H9 (cell line): ENCODE measurements at regions not wholly inside any gene's neighbourhood (a gene's known extent, or its start where the extent isn't known, plus 50 kb on each side); places are given as distances from the start of the nearest gene placed in this dataset.

ENCODE experiments used
- DNase-seq: peaks from one replicate; pipeline ENCODE4 v3.0.0-alpha.2; 2017
- H2AFZ ChIP-seq: one replicate; pipeline ENCODE4 v1.6.1; 2013; ENCODE audit warnings: mild to moderate bottlenecking, low read length, control low read depth, moderate library complexity
- H2AK5ac ChIP-seq: 2 replicates; pipeline ENCODE4 v1.6.1; 2013; ENCODE audit warnings: low read length, control low read depth, mixed read lengths; ENCODE audit not compliant: insufficient read length
- H2BK120ac ChIP-seq: one replicate; pipeline ENCODE4 v1.6.1; 2013; ENCODE audit warnings: low read depth, mild to moderate bottlenecking, low read length, control low read depth, inconsistent platforms; ENCODE audit not compliant: poor library complexity, severe bottlenecking
- H2BK12ac ChIP-seq: 2 replicates; pipeline ENCODE4 v1.6.1; 2013; ENCODE audit warnings: low read length, control low read depth, mixed read lengths, low read depth; ENCODE audit not compliant: insufficient read length
- H2BK15ac ChIP-seq: 2 replicates; pipeline ENCODE4 v1.6.1; 2013; ENCODE audit warnings: low read depth, low read length, control low read depth
- H2BK20ac ChIP-seq: one replicate; pipeline ENCODE4 v1.6.1; 2013; ENCODE audit warnings: low read depth, mild to moderate bottlenecking, low read length, control low read depth, inconsistent platforms; ENCODE audit not compliant: poor library complexity, severe bottlenecking
- H2BK5ac ChIP-seq: 2 replicates; pipeline ENCODE4 v1.6.1; 2013; ENCODE audit warnings: low read length, control low read depth, mixed read lengths; ENCODE audit not compliant: insufficient read length
- H3K14ac ChIP-seq: 2 replicates; pipeline ENCODE4 v1.6.1; 2013; ENCODE audit warnings: low read length, control low read depth; ENCODE audit not compliant: insufficient read depth
- H3K18ac ChIP-seq: 2 replicates; pipeline ENCODE4 v1.6.1; 2013; ENCODE audit warnings: low read depth, mild to moderate bottlenecking, mixed read lengths, low read length, control low read depth; ENCODE audit not compliant: insufficient read length
- H3K23ac ChIP-seq: 2 replicates; pipeline ENCODE4 v1.6.1; 2013; ENCODE audit warnings: low read length, control low read depth, mixed read lengths, low read depth; ENCODE audit not compliant: insufficient read length
- H3K23me2 ChIP-seq: 2 replicates; pipeline ENCODE4 v1.6.1; 2013; ENCODE audit warnings: low read depth, mild to moderate bottlenecking, mixed read lengths, low read length, control low read depth; ENCODE audit not compliant: insufficient read length, poor library complexity, severe bottlenecking
- H3K27ac ChIP-seq: 2 replicates; pipeline ENCODE4 v1.5.1; 2013; ENCODE audit warnings: low read length, control low read depth, mixed read lengths, low read depth; ENCODE audit not compliant: insufficient read length
- H3K27me3 ChIP-seq: 2 replicates; pipeline ENCODE4 v1.6.1; 2013; ENCODE audit warnings: low read length, control low read depth, inconsistent platforms; ENCODE audit not compliant: insufficient read depth
- H3K4ac ChIP-seq: 2 replicates; pipeline ENCODE4 v1.6.1; 2013; ENCODE audit warnings: low read depth, mild to moderate bottlenecking, control low read depth, inconsistent platforms, low read length, moderate library complexity
- H3K4me1 ChIP-seq: 2 replicates; pipeline ENCODE4 v1.6.1; 2013; ENCODE audit warnings: low read length, control low read depth, inconsistent platforms; ENCODE audit not compliant: insufficient read depth
- H3K4me2 ChIP-seq: 2 replicates; pipeline ENCODE4 v1.6.1; 2013; ENCODE audit warnings: low read length, control low read depth, mixed read lengths; ENCODE audit not compliant: insufficient read length, insufficient read depth
- H3K56ac ChIP-seq: 2 replicates; pipeline ENCODE4 v1.6.1; 2013; ENCODE audit warnings: low read depth, mild to moderate bottlenecking, mixed read lengths, low read length, control low read depth; ENCODE audit not compliant: insufficient read length
- H3K79me1 ChIP-seq: 2 replicates; pipeline ENCODE4 v1.6.1; 2013; ENCODE audit warnings: low read depth, mild to moderate bottlenecking, moderate library complexity, low read length, control low read depth, inconsistent platforms; ENCODE audit not compliant: insufficient read depth, poor library complexity, severe bottlenecking
- H3K79me2 ChIP-seq: 2 replicates; pipeline ENCODE4 v1.6.1; 2013; ENCODE audit warnings: low read length, control low read depth, inconsistent platforms; ENCODE audit not compliant: insufficient read depth
- H3K9ac ChIP-seq: 2 replicates; pipeline ENCODE4 v1.6.1; 2013; ENCODE audit warnings: low read length, control low read depth, mixed read lengths; ENCODE audit not compliant: insufficient read length; ENCODE audit errors: extremely low read depth
- H3K9me3 ChIP-seq: one replicate; pipeline ENCODE4 v1.6.1; 2013; ENCODE audit warnings: low read depth, low read length, inconsistent platforms; ENCODE audit not compliant: control insufficient read depth
- H3T11ph ChIP-seq: one replicate; pipeline ENCODE4 v1.6.1; 2013; ENCODE audit warnings: mild to moderate bottlenecking, low read length, control low read depth, inconsistent platforms
- H4K20me1 ChIP-seq: one replicate; pipeline ENCODE4 v1.6.1; 2013; ENCODE audit not compliant: control insufficient read depth, insufficient read length, insufficient read depth
- H4K5ac ChIP-seq: 2 replicates; pipeline ENCODE4 v1.6.1; 2013; ENCODE audit warnings: low read depth, mild to moderate bottlenecking, mixed read lengths, low read length, control low read depth; ENCODE audit not compliant: insufficient read length
- H4K8ac ChIP-seq: replicated peaks from 2 replicates; pipeline ENCODE4 v1.6.1; 2013; ENCODE audit warnings: low read length, control low read depth, mixed read lengths, low read depth; ENCODE audit not compliant: insufficient read length
- H4K91ac ChIP-seq: 2 replicates; pipeline ENCODE4 v1.6.1; 2013; ENCODE audit warnings: low read depth, mild to moderate bottlenecking, moderate library complexity, mixed read lengths, low read length, control low read depth; ENCODE audit not compliant: insufficient read length
- H3K27ac Mint-ChIP-seq, 3 experiments: 2 replicates in 2 of 3; 3 replicates in 1 of 3; pipeline ENCODE4 v1.8.0; 2020 to 2021; ENCODE audit warnings: mixed read lengths in 3 of 3, mild to moderate bottlenecking in 1 of 3, moderate library complexity in 1 of 3
- H3K27me3 Mint-ChIP-seq: 2 replicates; pipeline ENCODE4 v1.8.0; 2021; ENCODE audit warnings: low read depth, mild to moderate bottlenecking, moderate library complexity, mixed read lengths
- H3K36me3 Mint-ChIP-seq, 3 experiments: 2 replicates in 2 of 3; 3 replicates in 1 of 3; pipeline ENCODE4 v1.8.0; 2020 to 2021; ENCODE audit warnings: low read depth in 3 of 3, mixed read lengths in 3 of 3; ENCODE audit not compliant: insufficient read depth in 1 of 3
- H3K4me1 Mint-ChIP-seq, 2 experiments: 2 replicates each; pipeline ENCODE4 v1.8.0; 2020; ENCODE audit warnings: mixed read lengths in 2 of 2
- H3K4me3 Mint-ChIP-seq, 2 experiments: 2 replicates in 1 of 2; 3 replicates in 1 of 2; pipeline ENCODE4 v1.8.0; 2020 to 2021; ENCODE audit warnings: mild to moderate bottlenecking in 2 of 2, mixed read lengths in 2 of 2, moderate library complexity in 1 of 2
- H3K9me3 Mint-ChIP-seq, 2 experiments: 2 replicates in 1 of 2; 3 replicates in 1 of 2; pipeline ENCODE4 v1.8.0; 2020; ENCODE audit warnings: mild to moderate bottlenecking in 2 of 2, mixed read lengths in 2 of 2, moderate library complexity in 1 of 2
- WGBS: extraction: QIAGEN DNeasy Blood & Tissue Kit; methylation state at CpG from one replicate; pipeline ENCODE4 v1.1.7; 2013; ENCODE audit warnings: missing lambda C conversion rate, low lambda C conversion rate, mixed read lengths; ENCODE audit not compliant: insufficient read length; ENCODE audit errors: extremely low coverage; 5-methylcytosine and 5-hydroxymethylcytosine counted together
- TF ChIP-seq, protein P1 (sequence below): fragments of 200-600 bp; sonication (generic); conservative IDR thresholded peaks from 3 replicates; pipeline ENCODE4 v1.8.0; 2021; ENCODE audit warnings: antibody characterized with exemption, mild to moderate bottlenecking

DNA sequence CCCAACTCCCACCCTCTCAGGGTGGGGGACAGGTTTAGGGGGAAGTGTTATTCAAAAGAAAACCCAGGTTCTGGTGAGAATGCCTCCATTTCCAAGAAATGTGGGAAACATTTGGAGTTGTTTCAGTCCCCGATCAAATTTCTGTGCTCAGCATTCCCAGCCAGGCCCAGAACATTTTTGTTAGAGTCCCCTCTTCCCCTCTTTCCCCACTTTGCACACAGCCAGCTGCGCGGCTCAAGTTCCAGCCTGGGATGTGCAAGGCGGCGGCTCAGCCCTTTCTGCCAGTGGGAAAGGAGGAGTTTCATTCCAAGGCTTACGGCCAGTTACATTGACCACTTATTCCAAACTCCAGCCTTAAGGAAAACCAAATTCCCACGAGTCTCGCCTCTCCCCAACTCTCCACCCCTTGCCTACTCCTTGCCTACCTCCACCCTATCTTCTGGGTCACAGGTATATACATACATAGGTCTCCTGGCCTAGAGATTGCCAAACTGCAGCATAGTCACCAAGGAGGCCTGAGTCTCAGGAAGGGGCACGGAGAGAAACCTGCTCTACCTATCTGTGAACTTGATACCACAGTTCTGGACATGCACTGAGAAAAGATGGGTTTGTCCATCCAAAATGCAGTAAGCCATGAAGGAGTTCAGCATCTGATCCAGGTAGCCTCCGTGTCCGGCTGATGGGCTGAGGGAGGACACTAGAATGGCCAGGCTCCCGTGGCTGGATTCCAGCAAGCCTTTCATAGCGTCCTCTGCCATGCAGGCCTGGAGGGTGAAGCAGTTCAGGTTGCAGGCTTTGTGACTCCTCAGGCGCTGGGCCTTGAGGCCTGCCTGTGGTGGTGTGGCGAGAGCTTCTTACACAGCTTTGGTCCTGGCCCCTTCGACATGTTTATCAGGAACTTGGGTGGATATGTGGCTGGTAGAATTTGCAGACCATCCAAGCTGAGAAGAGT, 154.5 kb downstream of the ZFP36L2 start:
- no CpG with 5 or more reads among the region's 16 CpGs for WGBS
- peaks cover 4 to 14% of the 10 kb centered on the region in 2 experiments; a peak in 3 of 4 replicates for H3K4me1 Mint-ChIP-seq

More for the DNA sequence above, 154.5 kb downstream of the ZFP36L2 start:
- H3K27ac ChIP-seq = no peak overlapping the region
- H3K9me3 ChIP-seq = no peaks in the 10 kb centered on the region
- H3K4ac ChIP-seq = no peak overlapping the region
- H3K14ac ChIP-seq = no peak overlapping the region
- H4K5ac ChIP-seq = no peak overlapping the region
- H2BK120ac ChIP-seq = no peak overlapping the region
- no peaks in the 10 kb centered on the region for H3K4me1 ChIP-seq
- Mint-ChIP-seq H3K9me3 (no peaks in the 10 kb centered on the region), H3K4me3 (no peak overlapping the region), H3K27me3 (peaks cover 12% of the 10 kb centered on the region), H3K36me3 (no peaks in the 10 kb centered on the region; a peak in 1 of 7 replicates), H3K27ac (peak overlapping the region in 2 of 3 experiments; percentile 10 to 31; a peak in 2 of 7 replicates)
- H2BK12ac ChIP-seq = no peak overlapping the region
- H4K8ac ChIP-seq = no peak overlapping the region
- no peak overlapping the region for H2BK5ac ChIP-seq
- no peak overlapping the region for H3K18ac ChIP-seq
- TF ChIP-seq, protein P1, sequence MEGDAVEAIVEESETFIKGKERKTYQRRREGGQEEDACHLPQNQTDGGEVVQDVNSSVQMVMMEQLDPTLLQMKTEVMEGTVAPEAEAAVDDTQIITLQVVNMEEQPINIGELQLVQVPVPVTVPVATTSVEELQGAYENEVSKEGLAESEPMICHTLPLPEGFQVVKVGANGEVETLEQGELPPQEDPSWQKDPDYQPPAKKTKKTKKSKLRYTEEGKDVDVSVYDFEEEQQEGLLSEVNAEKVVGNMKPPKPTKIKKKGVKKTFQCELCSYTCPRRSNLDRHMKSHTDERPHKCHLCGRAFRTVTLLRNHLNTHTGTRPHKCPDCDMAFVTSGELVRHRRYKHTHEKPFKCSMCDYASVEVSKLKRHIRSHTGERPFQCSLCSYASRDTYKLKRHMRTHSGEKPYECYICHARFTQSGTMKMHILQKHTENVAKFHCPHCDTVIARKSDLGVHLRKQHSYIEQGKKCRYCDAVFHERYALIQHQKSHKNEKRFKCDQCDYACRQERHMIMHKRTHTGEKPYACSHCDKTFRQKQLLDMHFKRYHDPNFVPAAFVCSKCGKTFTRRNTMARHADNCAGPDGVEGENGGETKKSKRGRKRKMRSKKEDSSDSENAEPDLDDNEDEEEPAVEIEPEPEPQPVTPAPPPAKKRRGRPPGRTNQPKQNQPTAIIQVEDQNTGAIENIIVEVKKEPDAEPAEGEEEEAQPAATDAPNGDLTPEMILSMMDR = no peak
- H3K79me2 ChIP-seq = no peaks in the 10 kb centered on the region
- H3K23ac ChIP-seq = no peak overlapping the region
- no peaks in the 10 kb centered on the region for H4K20me1 ChIP-seq
- no peak overlapping the region for H2BK20ac ChIP-seq
- no peak overlapping the region for H2BK15ac ChIP-seq
- H4K91ac ChIP-seq = no peak overlapping the region
- H3K9ac ChIP-seq = no peak overlapping the region
- H3K27me3 ChIP-seq = no peaks in the 10 kb centered on the region
- H3K79me1 ChIP-seq = no peaks in the 10 kb centered on the region
- H3T11ph ChIP-seq = no peak overlapping the region
- no peaks in the 10 kb centered on the region for H3K23me2 ChIP-seq
- H2AK5ac ChIP-seq = no peak overlapping the region
- DNase-seq = no peak
- no peak overlapping the region for H2AFZ ChIP-seq
- no peak overlapping the region for H3K4me2 ChIP-seq
- no peak overlapping the region for H3K56ac ChIP-seq
